22Rv1 (cell line): ENCODE measurements at regions not wholly inside any gene's neighbourhood (a gene's known extent, or its start where the extent isn't known, plus 50 kb on each side); places are given as distances from the start of the nearest gene placed in this dataset.

Experiments used
- ZFX ChIP-seq: fragments of 450-650 bp; IDR thresholded peaks from 2 replicates; pipeline ENCODE4 v1.6.1; 2017; ENCODE audit warnings: antibody characterized with exemption, borderline replicate concordance
- TF ChIP-seq, protein P1 (sequence below): fragments of 450-650 bp; IDR thresholded peaks from 2 replicates; pipeline ENCODE4 v1.5.1; 2017; ENCODE audit warnings: mild to moderate bottlenecking

GRCh38 chr18:37846996-37847395, 281.4 kb upstream of the CELF4 start:
- TF ChIP-seq, protein P1, sequence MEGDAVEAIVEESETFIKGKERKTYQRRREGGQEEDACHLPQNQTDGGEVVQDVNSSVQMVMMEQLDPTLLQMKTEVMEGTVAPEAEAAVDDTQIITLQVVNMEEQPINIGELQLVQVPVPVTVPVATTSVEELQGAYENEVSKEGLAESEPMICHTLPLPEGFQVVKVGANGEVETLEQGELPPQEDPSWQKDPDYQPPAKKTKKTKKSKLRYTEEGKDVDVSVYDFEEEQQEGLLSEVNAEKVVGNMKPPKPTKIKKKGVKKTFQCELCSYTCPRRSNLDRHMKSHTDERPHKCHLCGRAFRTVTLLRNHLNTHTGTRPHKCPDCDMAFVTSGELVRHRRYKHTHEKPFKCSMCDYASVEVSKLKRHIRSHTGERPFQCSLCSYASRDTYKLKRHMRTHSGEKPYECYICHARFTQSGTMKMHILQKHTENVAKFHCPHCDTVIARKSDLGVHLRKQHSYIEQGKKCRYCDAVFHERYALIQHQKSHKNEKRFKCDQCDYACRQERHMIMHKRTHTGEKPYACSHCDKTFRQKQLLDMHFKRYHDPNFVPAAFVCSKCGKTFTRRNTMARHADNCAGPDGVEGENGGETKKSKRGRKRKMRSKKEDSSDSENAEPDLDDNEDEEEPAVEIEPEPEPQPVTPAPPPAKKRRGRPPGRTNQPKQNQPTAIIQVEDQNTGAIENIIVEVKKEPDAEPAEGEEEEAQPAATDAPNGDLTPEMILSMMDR: no peak
- TF ChIP-seq ZFX: no peak
